ENCODE measurements at regions not wholly inside any gene's neighbourhood (a gene's known extent, or its start where the extent isn't known, plus 50 kb on each side); places are given as distances from the start of the nearest gene placed in this dataset.
"Not testable (repeated sequence)": the region's sequence is repeated elsewhere in the genome, so short reads cannot be mapped to it uniquely, and the experiment has no call there.

- Histone ChIP-seq H3K4me1 (ENCODE audit: insufficient read depth) (no peaks in the 10 kb centered on the region), H3K4me3 (no peak overlapping the region), H3K36me3 (no peaks in the 10 kb centered on the region), H3K9me3 (no peaks in the 10 kb centered on the region), H3K27me3 (no peaks in the 10 kb centered on the region), H3K27ac (no peak overlapping the region)
- intact Hi-C loops (cut with DNase I): no loop called here
- DNase-seq: no peak
- no peak for TF ChIP-seq POLR2A (IDR thresholded peaks at IDR 0.05)
- TF ChIP-seq EP300 (IDR thresholded peaks at IDR 0.05): no peak
- no peak for TF ChIP-seq CTCF (IDR thresholded peaks at IDR 0.05)
- WGBS, 3 donors: 57 to 71% (median 63%) methylated on average over 2 of the region's 2 CpGs
These were observed 608.6 kb downstream of the GATA3 start for GRCh38 chr10:8663131-8663530.

GRCh38 chr10:8665322-8665721 lies 610.8 kb downstream of the GATA3 start:
- no peaks in the 10 kb centered on the region for H3K9me3 ChIP-seq
- H3K4me1 ChIP-seq (ENCODE audit: insufficient read depth): no peaks in the 10 kb centered on the region
- H3K27me3 ChIP-seq: no peaks in the 10 kb centered on the region
- no peak overlapping the region for H3K27ac ChIP-seq
- no peaks in the 10 kb centered on the region for H3K36me3 ChIP-seq
- DNase-seq: no peak
- no peak for TF ChIP-seq CTCF (IDR thresholded peaks at IDR 0.05)
- no peak for TF ChIP-seq EP300 (IDR thresholded peaks at IDR 0.05)
- TF ChIP-seq POLR2A (IDR thresholded peaks at IDR 0.05): no peak
- H3K4me3 ChIP-seq: no peak overlapping the region
- intact Hi-C loops (cut with DNase I): no loop called here
- 66 to 81% (median 72%) methylated on average over 2 of the region's 2 CpGs for WGBS, 3 donors

GRCh38 chr10:8670461-8670860 lies 616.0 kb downstream of the GATA3 start:
- intact Hi-C loops (cut with DNase I): no loop called here
- 86 to 95% (median 91%) methylated on average over 2 of the region's 2 CpGs for WGBS, 3 donors
- TF ChIP-seq POLR2A (IDR thresholded peaks at IDR 0.05) (no peak), CTCF (IDR thresholded peaks at IDR 0.05) (no peak), EP300 (IDR thresholded peaks at IDR 0.05) (no peak)
- no peaks in the 10 kb centered on the region for H3K27me3 ChIP-seq
- no peak overlapping the region for H3K27ac ChIP-seq
- H3K9me3 ChIP-seq: no peaks in the 10 kb centered on the region
- no peak for DNase-seq
- H3K36me3 ChIP-seq: no peaks in the 10 kb centered on the region
- H3K4me1 ChIP-seq (ENCODE audit: insufficient read depth): no peaks in the 10 kb centered on the region
- no peak overlapping the region for H3K4me3 ChIP-seq

GRCh38 chr10:8674230-8674629 lies 619.7 kb downstream of the GATA3 start:
- Histone ChIP-seq H3K9me3 (no peaks in the 10 kb centered on the region), H3K4me3 (no peak overlapping the region), H3K4me1 (ENCODE audit: insufficient read depth) (no peaks in the 10 kb centered on the region), H3K36me3 (no peaks in the 10 kb centered on the region), H3K27ac (no peak overlapping the region), H3K27me3 (no peaks in the 10 kb centered on the region)
- 85 to 92% (median 90%) methylated on average over 3 of the region's 3 CpGs for WGBS, 3 donors
- intact Hi-C loops (cut with DNase I): no loop called here
- no peak for DNase-seq
- TF ChIP-seq EP300 (IDR thresholded peaks at IDR 0.05) (no peak), POLR2A (IDR thresholded peaks at IDR 0.05) (no peak), CTCF (IDR thresholded peaks at IDR 0.05) (no peak)

GRCh38 chr10:8677642-8678041 lies 623.2 kb downstream of the GATA3 start:
- DNase-seq: no peak
- TF ChIP-seq EP300 (IDR thresholded peaks at IDR 0.05) (no peak), CTCF (IDR thresholded peaks at IDR 0.05) (no peak), POLR2A (IDR thresholded peaks at IDR 0.05) (no peak)
- Histone ChIP-seq H3K4me3 (no peak overlapping the region), H3K4me1 (ENCODE audit: insufficient read depth) (no peaks in the 10 kb centered on the region), H3K36me3 (no peaks in the 10 kb centered on the region), H3K27me3 (no peaks in the 10 kb centered on the region), H3K27ac (no peak overlapping the region), H3K9me3 (no peaks in the 10 kb centered on the region)
- WGBS, 3 donors: 9 to 13% (median 12%) methylated on average over 6 of the region's 6 CpGs
- intact Hi-C loops (cut with DNase I): no loop called here

- H3K9me3 ChIP-seq; H3K27me3 ChIP-seq; intact Hi-C loops (cut with DNase I); H3K4me3 ChIP-seq; H3K36me3 ChIP-seq; H3K27ac ChIP-seq; H3K4me1 ChIP-seq (ENCODE audit: insufficient read depth); DNase-seq: not testable (repeated sequence)
- WGBS, 3 donors: 82 to 93% (median 85%) methylated on average over 3 of the region's 3 CpGs
These were observed 630.4 kb downstream of the GATA3 start for GRCh38 chr10:8684916-8685315.
